Stimulated activated CD4-positive, alpha-beta T cell treated with anti-CD3 and anti-CD28 coated beads, Interleukin-4, amount 100 ng/mL, for 48 hours (primary cell): ENCODE measurements at regions not wholly inside any gene's neighbourhood (a gene's known extent, or its start where the extent isn't known, plus 50 kb on each side); places are given as distances from the start of the nearest gene placed in this dataset.
"Not testable (repeated sequence)": the region's sequence is repeated elsewhere in the genome, so short reads cannot be mapped to it uniquely, and the experiment has no call there.

Experiments
- DNase-seq, 2 donors: peaks; one replicate each; pipeline ENCODE4 v3.0.0-alpha.2; 2020; ENCODE audit warnings: low read depth in 2 of 2

- no peak for DNase-seq
Observed at GRCh38 chr7:93830141-93830925, 60.2 kb downstream of the TFPI2 start.

- no peak for DNase-seq
Observed at GRCh38 chr7:93828260-93828659, 62.3 kb downstream of the TFPI2 start.

GRCh38 chr7:93823621-93824020 is 66.9 kb downstream of the TFPI2 start:
- no peak for DNase-seq

GRCh38 chr7:93821463-93821862 is 69.1 kb downstream of the TFPI2 start:
- DNase-seq: no peak

GRCh38 chr7:93819699-93820098 is 70.9 kb downstream of the TFPI2 start:
- no peak for DNase-seq

GRCh38 chr7:93817526-93817925 is 73.0 kb downstream of the TFPI2 start:
- no peak for DNase-seq

- no peak for DNase-seq
Observed at GRCh38 chr7:93817004-93817403, 73.5 kb downstream of the TFPI2 start.

- no peak for DNase-seq
Observed at GRCh38 chr7:93813514-93813913, 77.0 kb downstream of the TFPI2 start.

- DNase-seq: no peak
Observed at GRCh38 chr7:93812061-93812460, 78.5 kb downstream of the TFPI2 start.

- DNase-seq: no peak
Observed at GRCh38 chr7:93811198-93811597, 79.4 kb downstream of the TFPI2 start.

GRCh38 chr7:93810561-93810960 is 80.0 kb downstream of the TFPI2 start:
- DNase-seq: no peak

- no peak for DNase-seq
Observed at GRCh38 chr7:93804726-93805125, 85.8 kb downstream of the TFPI2 start.

- DNase-seq: no peak
Observed at GRCh38 chr7:93799750-93800357, 90.7 kb downstream of the TFPI2 start.

- not testable (repeated sequence) for DNase-seq
Observed at GRCh38 chr7:93793084-93793697, 97.4 kb downstream of the TFPI2 start.

- DNase-seq: no peak
Observed at GRCh38 chr7:93779115-93779514, 111.4 kb downstream of the TFPI2 start.

GRCh38 chr7:93778384-93778783 is 112.2 kb downstream of the TFPI2 start:
- DNase-seq: no peak

GRCh38 chr7:93773446-93773845 is 117.1 kb downstream of the TFPI2 start:
- DNase-seq: no peak

- no peak for DNase-seq
Observed at GRCh38 chr7:93765475-93765874, 125.1 kb downstream of the TFPI2 start.

GRCh38 chr7:93758631-93759030 is 131.9 kb downstream of the TFPI2 start:
- no peak for DNase-seq

- no peak for DNase-seq
Observed at GRCh38 chr7:93757426-93757825, 133.1 kb downstream of the TFPI2 start.

GRCh38 chr7:93756890-93757289 is 133.7 kb downstream of the TFPI2 start:
- DNase-seq: no peak

- no peak for DNase-seq
Observed at GRCh38 chr7:93751421-93751820, 139.1 kb downstream of the TFPI2 start.

GRCh38 chr7:93750986-93751385 is 139.6 kb downstream of the TFPI2 start:
- DNase-seq: no peak
